Karpas-422 (cell line): ENCODE measurements at regions not wholly inside any gene's neighbourhood (a gene's known extent, or its start where the extent isn't known, plus 50 kb on each side); places are given as distances from the start of the nearest gene placed in this dataset.

ENCODE experiments used
- DNase-seq: peaks from one replicate; pipeline ENCODE4 v3.0.0-alpha.2; 2015
- H2AFZ ChIP-seq: fragments of 200-600 bp; sonication (generic); 2 replicates; pipeline ENCODE4 v1.6.1; 2014; ENCODE audit warnings: antibody characterized with exemption, low read length, mixed read lengths
- H3K27ac ChIP-seq: fragments of 200-600 bp; sonication (generic); 2 replicates; pipeline ENCODE4 v1.5.1; 2014; ENCODE audit warnings: mild to moderate bottlenecking, low read length, moderate library complexity
- H3K27me3 ChIP-seq: fragments of 200-600 bp; sonication (generic); 2 replicates; pipeline ENCODE4 v1.6.1; 2014; ENCODE audit warnings: low read length, mixed read lengths
- H3K36me3 ChIP-seq: fragments of 200-600 bp; sonication (generic); 2 replicates; pipeline ENCODE4 v1.6.1; 2014; ENCODE audit warnings: low read length, mixed read lengths; ENCODE audit not compliant: insufficient read depth
- H3K4me1 ChIP-seq: fragments of 200-600 bp; sonication (generic); 2 replicates; pipeline ENCODE4 v1.6.1; 2014; ENCODE audit warnings: mild to moderate bottlenecking, low read length, mixed read lengths
- H3K4me2 ChIP-seq: fragments of 200-600 bp; sonication (generic); 2 replicates; pipeline ENCODE4 v1.6.1; 2014; ENCODE audit warnings: low read length, low read depth, mild to moderate bottlenecking; ENCODE audit not compliant: poor library complexity, severe bottlenecking
- H3K4me3 ChIP-seq: fragments of 200-600 bp; sonication (generic); 2 replicates; pipeline ENCODE4 v1.5.1; 2014; ENCODE audit warnings: mild to moderate bottlenecking, antibody characterized with exemption, low read length, mixed read lengths
- H3K79me2 ChIP-seq: fragments of 200-600 bp; sonication (generic); 2 replicates; pipeline ENCODE4 v1.6.1; 2014; ENCODE audit warnings: mild to moderate bottlenecking, low read length, mixed read lengths
- H3K9ac ChIP-seq: fragments of 200-600 bp; sonication (generic); 2 replicates; pipeline ENCODE4 v1.6.0; 2014; ENCODE audit warnings: low read length
- H3K9me2 ChIP-seq: fragments of 200-600 bp; sonication (generic), shearing (Covaris generic); replicated peaks from 2 replicates; pipeline ENCODE4 v1.6.0; 2014; ENCODE audit warnings: mild to moderate bottlenecking, low read length, moderate library complexity; ENCODE audit not compliant: insufficient read depth
- H3K9me3 ChIP-seq: fragments of 300-700, 200-600 bp; sonication (generic); 2 replicates; pipeline ENCODE4 v1.6.1; 2014; ENCODE audit warnings: low read length, mixed read lengths
- H4K20me1 ChIP-seq: fragments of 200-600 bp; sonication (generic); 2 replicates; pipeline ENCODE4 v1.6.1; 2014; ENCODE audit warnings: mild to moderate bottlenecking, antibody characterized with exemption, low read length, low read depth; ENCODE audit not compliant: insufficient read depth

DNA sequence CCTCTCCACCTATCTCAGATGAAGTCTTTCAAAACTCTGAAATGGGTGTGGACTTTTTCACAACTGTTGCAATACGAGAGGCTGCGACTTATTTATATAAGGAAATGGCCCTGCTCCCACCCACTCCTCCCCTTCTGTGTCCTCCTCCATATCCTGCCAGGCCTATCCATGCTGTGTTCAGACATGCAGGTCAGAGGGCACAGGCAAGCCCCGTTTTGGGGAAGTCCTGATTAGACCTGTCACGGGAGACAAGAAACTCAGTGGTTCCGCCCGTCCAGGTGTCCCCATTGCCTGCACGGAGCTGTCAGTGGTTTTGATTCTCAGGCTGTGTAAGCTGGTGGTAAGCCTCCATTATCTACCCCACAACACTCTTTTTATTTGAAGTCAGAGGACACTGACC is 99.6 kb upstream of the MGAT5 start:
- DNase-seq = no peak
- no peaks in the 10 kb centered on the region for H3K36me3 ChIP-seq
- H3K27me3 ChIP-seq = peaks cover 3% of the 10 kb centered on the region; the same call in 1 of the 2 replicates
- no peak overlapping the region for H3K4me3 ChIP-seq
- H3K79me2 ChIP-seq = no peaks in the 10 kb centered on the region
- peaks cover 62% of the 10 kb centered on the region for H4K20me1 ChIP-seq
- no peaks in the 10 kb centered on the region for H3K9me3 ChIP-seq
- H3K4me1 ChIP-seq = peaks cover 32% of the 10 kb centered on the region
- H3K9me2 ChIP-seq = no peaks in the 10 kb centered on the region; the same call in 1 of the 2 replicates
- H3K4me2 ChIP-seq = no peak overlapping the region
- no peak overlapping the region for H3K9ac ChIP-seq
- no peak overlapping the region for H3K27ac ChIP-seq
- H2AFZ ChIP-seq = no peak overlapping the region

DNA sequence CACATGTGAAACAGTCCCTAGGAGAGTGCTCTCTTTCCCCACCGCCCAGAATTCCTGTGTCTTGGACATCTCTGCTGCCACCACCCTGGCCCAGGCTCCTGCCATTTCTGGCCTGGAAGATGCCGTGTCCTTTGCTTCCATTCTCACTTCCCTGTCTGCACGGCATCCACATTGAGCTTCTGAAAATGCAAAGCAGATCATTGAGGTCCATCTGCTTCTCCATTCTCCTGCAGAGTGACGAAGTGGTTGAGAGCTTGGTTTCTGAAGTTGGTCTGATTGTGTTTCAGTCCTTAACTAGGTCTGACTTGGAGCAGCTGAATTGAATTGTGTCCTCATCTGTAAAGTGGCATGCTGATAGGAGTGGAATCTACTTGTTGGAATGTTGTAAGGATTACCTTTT is 98.7 kb upstream of the MGAT5 start:
- Histone ChIP-seq H4K20me1 (peaks cover 60% of the 10 kb centered on the region), H3K79me2 (no peaks in the 10 kb centered on the region), H3K4me1 (peaks cover 31% of the 10 kb centered on the region), H3K9me3 (no peaks in the 10 kb centered on the region), H3K27ac (no peak overlapping the region), H3K9me2 (no peaks in the 10 kb centered on the region; the same call in 1 of the 2 replicates), H3K4me3 (no peak overlapping the region), H2AFZ (no peak overlapping the region), H3K9ac (no peak overlapping the region), H3K36me3 (no peaks in the 10 kb centered on the region), H3K27me3 (peaks cover 2% of the 10 kb centered on the region; the same call in 1 of the 2 replicates), H3K4me2 (no peak overlapping the region)
- DNase-seq = peak; percentile 54

DNA sequence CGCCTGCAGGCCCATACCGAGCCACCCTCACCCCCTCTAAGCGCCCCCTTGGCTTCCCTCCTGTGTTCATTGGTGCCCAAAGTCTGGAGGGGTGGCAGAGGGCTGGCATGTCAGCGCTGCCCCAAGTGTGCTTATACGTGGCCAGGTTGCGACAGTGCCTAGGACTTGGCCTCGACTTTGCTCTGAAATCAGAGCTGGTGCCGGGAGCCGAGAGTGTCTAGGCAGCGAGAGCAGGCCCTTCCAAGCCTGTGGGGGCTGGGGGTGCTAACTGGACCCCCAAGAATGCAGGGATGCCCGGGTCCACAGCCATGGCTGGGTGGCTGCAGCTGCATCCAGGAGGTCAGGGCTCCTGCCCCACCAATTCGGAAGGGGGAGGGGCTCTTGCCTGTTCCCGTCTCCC is 95.6 kb upstream of the MGAT5 start:
- H3K79me2 ChIP-seq = no peaks in the 10 kb centered on the region
- no peak overlapping the region for H2AFZ ChIP-seq
- H4K20me1 ChIP-seq = peaks cover 85% of the 10 kb centered on the region
- no peaks in the 10 kb centered on the region for H3K36me3 ChIP-seq
- no peak overlapping the region for H3K4me3 ChIP-seq
- H3K9me2 ChIP-seq = no peaks in the 10 kb centered on the region; the same call in 1 of the 2 replicates
- H3K9me3 ChIP-seq = no peaks in the 10 kb centered on the region
- no peak for DNase-seq
- H3K9ac ChIP-seq = no peak overlapping the region
- H3K27me3 ChIP-seq = peaks cover 2% of the 10 kb centered on the region; the same call in 1 of the 2 replicates
- no peak overlapping the region for H3K27ac ChIP-seq
- H3K4me1 ChIP-seq = peaks cover 12% of the 10 kb centered on the region
- H3K4me2 ChIP-seq = no peak overlapping the region

DNA sequence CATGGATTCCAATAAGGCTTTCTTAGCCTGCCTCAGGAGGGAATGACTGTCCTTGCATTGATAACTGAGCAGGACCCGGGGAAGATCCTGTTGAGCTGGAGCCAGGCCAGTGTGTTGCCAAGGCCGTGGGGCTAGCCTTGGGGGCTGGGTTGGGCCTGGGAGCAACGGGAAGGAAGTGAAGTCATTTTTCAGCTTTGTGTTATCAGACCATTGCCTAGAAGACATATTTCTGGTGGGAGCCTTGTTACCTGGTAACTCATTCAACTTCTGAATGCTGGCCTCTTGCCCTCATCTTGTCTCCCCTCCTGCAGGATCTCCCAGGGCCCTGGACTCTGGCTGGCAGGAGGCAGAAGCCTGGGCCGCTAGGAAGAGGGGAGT is 92.7 kb upstream of the MGAT5 start:
- no peak overlapping the region for H3K4me2 ChIP-seq

DNA sequence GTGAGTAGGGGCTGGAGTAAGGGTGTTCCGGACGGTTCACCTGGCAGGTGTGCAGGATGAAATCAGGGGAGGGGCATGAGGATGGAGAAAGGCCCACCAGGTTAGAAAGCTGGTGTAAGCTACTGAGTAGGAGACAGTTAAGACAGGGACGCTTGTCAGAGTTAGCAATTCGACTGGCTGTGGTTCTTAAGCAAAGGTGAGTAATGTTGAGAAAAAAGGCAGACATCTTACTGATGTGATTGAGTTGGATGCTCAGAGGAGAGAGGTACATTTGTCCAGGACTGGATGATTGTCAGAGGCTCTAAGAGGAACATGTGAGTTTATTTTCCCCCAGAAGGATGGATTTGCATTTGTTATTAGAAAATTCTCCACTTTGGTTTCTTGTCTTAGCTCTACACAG is 90.5 kb upstream of the MGAT5 start:
- Histone ChIP-seq H3K4me3 (no peak overlapping the region), H3K9me2 (no peaks in the 10 kb centered on the region), H3K4me2 (no peak overlapping the region), H3K4me1 (no peaks in the 10 kb centered on the region), H3K9me3 (no peaks in the 10 kb centered on the region), H3K79me2 (no peaks in the 10 kb centered on the region), H4K20me1 (peaks cover 86% of the 10 kb centered on the region), H3K27me3 (no peaks in the 10 kb centered on the region), H3K27ac (no peak overlapping the region), H3K36me3 (no peaks in the 10 kb centered on the region), H3K9ac (no peak overlapping the region), H2AFZ (no peak overlapping the region)
- DNase-seq = no peak

More for the DNA sequence above, 92.7 kb upstream of the MGAT5 start:
- Histone ChIP-seq H3K36me3 (no peaks in the 10 kb centered on the region), H3K27me3 (no peaks in the 10 kb centered on the region), H3K79me2 (no peaks in the 10 kb centered on the region), H2AFZ (no peak overlapping the region), H3K4me1 (no peaks in the 10 kb centered on the region), H3K9me2 (no peaks in the 10 kb centered on the region), H4K20me1 (peaks cover 84% of the 10 kb centered on the region), H3K9me3 (no peaks in the 10 kb centered on the region), H3K4me3 (no peak overlapping the region), H3K27ac (no peak overlapping the region), H3K9ac (no peak overlapping the region)
- no peak for DNase-seq

DNA sequence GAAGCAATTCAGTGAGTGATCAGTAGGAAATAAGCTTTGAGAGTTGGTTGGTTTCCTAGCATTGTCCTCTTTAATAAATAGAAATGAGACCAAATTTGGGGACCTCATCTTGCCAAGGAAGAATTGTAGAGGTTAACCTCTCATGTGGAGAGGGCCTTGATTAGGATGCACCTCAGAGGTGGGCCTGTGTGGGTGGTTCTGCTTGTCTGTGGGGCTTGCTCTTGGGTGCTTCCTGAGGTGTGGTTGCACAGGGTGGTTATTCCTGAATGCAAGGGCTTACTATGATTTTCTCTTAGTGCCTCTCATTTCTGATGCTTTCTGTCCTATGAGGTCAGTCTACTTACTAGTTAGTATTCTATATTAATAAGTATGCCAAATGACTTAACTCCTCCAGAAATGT is 89.6 kb upstream of the MGAT5 start:
- no peaks in the 10 kb centered on the region for H3K9me3 ChIP-seq
- no peak overlapping the region for H3K4me3 ChIP-seq
- no peaks in the 10 kb centered on the region for H3K36me3 ChIP-seq
- no peaks in the 10 kb centered on the region for H3K27me3 ChIP-seq
- no peak overlapping the region for H3K9ac ChIP-seq
- no peak overlapping the region for H2AFZ ChIP-seq
- no peak for DNase-seq
- H3K9me2 ChIP-seq = no peaks in the 10 kb centered on the region
- no peaks in the 10 kb centered on the region for H3K79me2 ChIP-seq
- H3K4me2 ChIP-seq = no peak overlapping the region
- H3K4me1 ChIP-seq = no peaks in the 10 kb centered on the region
- H4K20me1 ChIP-seq = peaks cover 83% of the 10 kb centered on the region
- no peak overlapping the region for H3K27ac ChIP-seq

DNA sequence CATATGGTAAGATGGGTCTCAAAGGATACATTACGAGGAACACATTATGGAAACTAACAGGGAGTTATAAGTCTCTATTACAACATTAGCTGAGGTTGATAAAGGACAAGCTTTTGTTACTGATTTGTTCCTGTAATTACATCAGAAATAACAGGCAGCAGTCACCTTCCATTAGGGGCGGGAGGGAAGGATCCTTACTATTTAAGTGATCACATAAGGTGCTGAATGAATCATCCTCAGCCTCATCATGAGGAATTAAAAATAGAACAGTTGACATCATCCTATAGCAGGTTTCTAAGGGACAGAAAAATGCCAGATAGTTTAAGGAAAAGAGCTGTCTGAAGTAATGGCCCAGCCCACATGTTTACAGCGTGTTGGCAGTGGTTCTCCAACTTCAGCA is 86.9 kb upstream of the MGAT5 start:
- Histone ChIP-seq H3K9me3 (no peaks in the 10 kb centered on the region), H3K4me1 (no peaks in the 10 kb centered on the region), H3K9ac (no peak overlapping the region), H3K36me3 (no peaks in the 10 kb centered on the region), H3K4me3 (no peak overlapping the region), H4K20me1 (peaks cover 85% of the 10 kb centered on the region), H2AFZ (no peak overlapping the region), H3K9me2 (no peaks in the 10 kb centered on the region), H3K27ac (no peak overlapping the region), H3K4me2 (no peak overlapping the region), H3K27me3 (no peaks in the 10 kb centered on the region), H3K79me2 (no peaks in the 10 kb centered on the region)
- DNase-seq = no peak

DNA sequence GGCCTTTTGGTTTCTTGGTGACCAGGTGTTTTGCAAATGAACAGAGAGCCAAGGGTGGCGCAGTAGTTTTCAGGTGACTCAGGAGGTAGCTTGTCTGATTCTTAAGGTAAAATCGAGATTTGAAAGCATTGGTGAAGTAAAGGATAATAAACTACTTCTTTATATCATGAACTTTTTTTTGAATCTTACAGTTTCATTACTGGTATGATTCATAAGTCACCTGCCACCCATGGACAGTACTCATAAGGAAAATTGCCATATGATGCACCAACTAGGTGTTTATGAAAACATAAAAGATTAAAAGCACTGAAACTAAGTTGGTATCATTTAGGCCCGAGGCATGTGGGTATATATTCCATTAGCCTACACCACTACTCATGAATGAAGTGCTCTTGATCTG is 84.1 kb upstream of the MGAT5 start:
- H3K9ac ChIP-seq = no peak overlapping the region
- H4K20me1 ChIP-seq = peaks cover 81% of the 10 kb centered on the region
- DNase-seq = no peak
- no peaks in the 10 kb centered on the region for H3K36me3 ChIP-seq
- H3K27me3 ChIP-seq = no peaks in the 10 kb centered on the region
- no peaks in the 10 kb centered on the region for H3K9me3 ChIP-seq
- no peaks in the 10 kb centered on the region for H3K4me1 ChIP-seq
- H3K79me2 ChIP-seq = no peaks in the 10 kb centered on the region
- H3K27ac ChIP-seq = no peak overlapping the region
- no peaks in the 10 kb centered on the region for H3K9me2 ChIP-seq
- H3K4me2 ChIP-seq = no peak overlapping the region
- H3K4me3 ChIP-seq = no peak overlapping the region
- H2AFZ ChIP-seq = no peak overlapping the region

DNA sequence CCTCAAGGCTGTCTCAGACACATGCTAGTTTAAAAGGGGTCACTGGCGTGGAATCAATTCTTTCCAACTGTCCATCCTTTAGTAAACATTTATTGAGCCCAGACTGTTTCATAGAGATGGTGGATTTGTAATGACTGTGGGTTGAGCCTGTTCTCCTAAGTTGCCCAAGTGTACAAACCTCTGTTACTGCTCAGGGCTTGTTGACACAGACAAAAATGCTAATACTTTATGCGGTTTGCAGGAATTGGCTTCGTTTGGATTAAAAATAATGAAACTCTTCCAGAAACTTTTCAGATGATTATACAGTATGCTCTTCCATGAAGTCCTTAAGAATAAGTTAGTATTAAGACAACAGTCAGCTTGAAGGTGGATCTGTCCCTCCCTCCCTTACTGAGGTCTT is 83.6 kb upstream of the MGAT5 start:
- Histone ChIP-seq H3K4me1 (no peaks in the 10 kb centered on the region), H3K4me2 (no peak overlapping the region), H2AFZ (no peak overlapping the region), H3K4me3 (no peak overlapping the region), H3K27me3 (no peaks in the 10 kb centered on the region), H3K79me2 (no peaks in the 10 kb centered on the region), H3K9ac (no peak overlapping the region), H3K36me3 (no peaks in the 10 kb centered on the region), H3K9me3 (no peaks in the 10 kb centered on the region), H3K27ac (no peak overlapping the region), H4K20me1 (peaks cover 82% of the 10 kb centered on the region), H3K9me2 (no peaks in the 10 kb centered on the region)
- no peak for DNase-seq
